LNCaP clone FGC (cell line): ENCODE measurements at regions not wholly inside any gene's neighbourhood (a gene's known extent, or its start where the extent isn't known, plus 50 kb on each side); places are given as distances from the start of the nearest gene placed in this dataset.

ENCODE experiments used
- DNase-seq: peaks from one replicate; pipeline ENCODE4 v3.0.0-alpha.2; 2011; ENCODE audit warnings: low read depth
- H3K4me3 ChIP-seq: 2 replicates; pipeline ENCODE4 v1.5.1; 2011; ENCODE audit warnings: mild to moderate bottlenecking, low read depth, low read length, control low read depth
- CTCF ChIP-seq: IDR thresholded peaks from 2 replicates; pipeline ENCODE4 v1.5.1; 2012; ENCODE audit warnings: mild to moderate bottlenecking; ENCODE audit not compliant: control insufficient read depth, insufficient read depth; ENCODE audit errors: extremely low read depth

GRCh38 chr18:78766651-78767533, 212.7 kb upstream of the SALL3 start:
- no peak overlapping the region for H3K4me3 ChIP-seq
- no peak for DNase-seq
- TF ChIP-seq CTCF, result no peak

GRCh38 chr18:78767648-78768071, 212.0 kb upstream of the SALL3 start:
- no peak for TF ChIP-seq CTCF
- no peak for DNase-seq
- no peak overlapping the region for H3K4me3 ChIP-seq

- no peak overlapping the region for H3K4me3 ChIP-seq
- no peak for TF ChIP-seq CTCF
- no peak for DNase-seq
Observed at GRCh38 chr18:78768221-78768620, 211.4 kb upstream of the SALL3 start.

GRCh38 chr18:78768656-78769501, 210.7 kb upstream of the SALL3 start:
- no peak for DNase-seq
- no peak overlapping the region for H3K4me3 ChIP-seq
- no peak for TF ChIP-seq CTCF

GRCh38 chr18:78769502-78770105, 210.0 kb upstream of the SALL3 start:
- no peak for TF ChIP-seq CTCF
- no peak overlapping the region for H3K4me3 ChIP-seq
- DNase-seq, result no peak

- TF ChIP-seq CTCF, result no peak
- no peak overlapping the region for H3K4me3 ChIP-seq
- DNase-seq, result no peak
Observed at GRCh38 chr18:78770139-78770822, 209.3 kb upstream of the SALL3 start.
